SJSA1 (cell line): ENCODE measurements at regions not wholly inside any gene's neighbourhood (a gene's known extent, or its start where the extent isn't known, plus 50 kb on each side); places are given as distances from the start of the nearest gene placed in this dataset.

Experiments
- DNase-seq, 2 experiments: peaks; one replicate each; pipeline ENCODE4 v3.0.0-alpha.2; 2015 to 2020; ENCODE audit warnings: low spot score in 2 of 2, low read depth in 1 of 2
- H3K27ac ChIP-seq: fragments of 250-450 bp; sonication (Bioruptor Pico); 2 replicates; pipeline ENCODE4 v1.5.1; 2020; ENCODE audit warnings: mild to moderate bottlenecking, moderate library complexity
- H3K27me3 ChIP-seq: fragments of 250-450 bp; sonication (Bioruptor Pico); replicated peaks from 2 replicates; pipeline ENCODE4 v1.5.1; 2020; ENCODE audit warnings: mild to moderate bottlenecking, moderate library complexity
- H3K36me3 ChIP-seq: fragments of 250-450 bp; sonication (Bioruptor Pico); 2 replicates; pipeline ENCODE4 v1.5.1; 2020; ENCODE audit warnings: mild to moderate bottlenecking
- H3K4me1 ChIP-seq: fragments of 250-450 bp; sonication (Bioruptor Pico); replicated peaks from 2 replicates; pipeline ENCODE4 v1.6.1; 2021; ENCODE audit warnings: mild to moderate bottlenecking
- H3K4me3 ChIP-seq: fragments of 250-450 bp; sonication (Bioruptor Pico); 2 replicates; pipeline ENCODE4 v1.5.1; 2020; ENCODE audit warnings: mild to moderate bottlenecking
- H3K9me3 ChIP-seq: fragments of 250-450 bp; sonication (Bioruptor Pico); replicated peaks from 2 replicates; pipeline ENCODE4 v1.5.1; 2020; ENCODE audit warnings: mild to moderate bottlenecking

GRCh38 chr16:55107851-55108250, 177.2 kb downstream of the IRX5 start:
- Histone ChIP-seq H3K27ac (no peak overlapping the region), H3K36me3 (no peaks in the 10 kb centered on the region), H3K9me3 (no peaks in the 10 kb centered on the region), H3K4me1 (no peaks in the 10 kb centered on the region), H3K4me3 (no peak overlapping the region), H3K27me3 (no peaks in the 10 kb centered on the region)
- no peak for DNase-seq

- Histone ChIP-seq H3K36me3 (no peaks in the 10 kb centered on the region), H3K4me1 (peaks cover 14% of the 10 kb centered on the region), H3K27me3 (no peaks in the 10 kb centered on the region), H3K27ac (no peak overlapping the region), H3K4me3 (no peak overlapping the region), H3K9me3 (no peaks in the 10 kb centered on the region)
- no peak for DNase-seq
Observed at GRCh38 chr16:55113210-55113609, 182.5 kb downstream of the IRX5 start.

- no peak for DNase-seq
- no peaks in the 10 kb centered on the region for H3K9me3 ChIP-seq
- H3K4me1 ChIP-seq: peaks cover 14% of the 10 kb centered on the region
- no peaks in the 10 kb centered on the region for H3K36me3 ChIP-seq
- no peak overlapping the region for H3K27ac ChIP-seq
- no peaks in the 10 kb centered on the region for H3K27me3 ChIP-seq
- no peak overlapping the region for H3K4me3 ChIP-seq
Observed at GRCh38 chr16:55115506-55115905, 184.8 kb downstream of the IRX5 start.

- Histone ChIP-seq H3K27ac (peak overlapping the region; percentile 39; the same call in 1 of the 2 replicates), H3K36me3 (no peaks in the 10 kb centered on the region), H3K4me3 (no peak overlapping the region), H3K4me1 (peaks cover 14% of the 10 kb centered on the region), H3K27me3 (no peaks in the 10 kb centered on the region), H3K9me3 (no peaks in the 10 kb centered on the region)
- peak; percentile 73 to 76 for DNase-seq
Observed at GRCh38 chr16:55116165-55116920, 185.7 kb downstream of the IRX5 start.

- H3K9me3 ChIP-seq: no peaks in the 10 kb centered on the region
- H3K4me3 ChIP-seq: no peak overlapping the region
- H3K27ac ChIP-seq: no peak overlapping the region
- H3K36me3 ChIP-seq: no peaks in the 10 kb centered on the region
- no peak for DNase-seq
- no peaks in the 10 kb centered on the region for H3K27me3 ChIP-seq
- H3K4me1 ChIP-seq: peaks cover 14% of the 10 kb centered on the region
Observed at GRCh38 chr16:55118701-55119260, 188.1 kb downstream of the IRX5 start.

- H3K4me3 ChIP-seq: no peak overlapping the region
- no peaks in the 10 kb centered on the region for H3K27me3 ChIP-seq
- peaks cover 14% of the 10 kb centered on the region for H3K4me1 ChIP-seq
- no peak overlapping the region for H3K27ac ChIP-seq
- H3K9me3 ChIP-seq: no peaks in the 10 kb centered on the region
- no peaks in the 10 kb centered on the region for H3K36me3 ChIP-seq
- no peak for DNase-seq
Observed at GRCh38 chr16:55120408-55120807, 189.7 kb downstream of the IRX5 start.

- no peak overlapping the region for H3K27ac ChIP-seq
- H3K4me1 ChIP-seq: peaks cover 12% of the 10 kb centered on the region
- no peaks in the 10 kb centered on the region for H3K36me3 ChIP-seq
- no peaks in the 10 kb centered on the region for H3K9me3 ChIP-seq
- no peak overlapping the region for H3K4me3 ChIP-seq
- no peaks in the 10 kb centered on the region for H3K27me3 ChIP-seq
- DNase-seq: no peak
Observed at GRCh38 chr16:55120826-55121225, 190.2 kb downstream of the IRX5 start.

GRCh38 chr16:55123652-55124051, 193.0 kb downstream of the IRX5 start:
- DNase-seq: no peak
- Histone ChIP-seq H3K27me3 (no peaks in the 10 kb centered on the region), H3K4me1 (no peaks in the 10 kb centered on the region), H3K27ac (no peak overlapping the region), H3K9me3 (no peaks in the 10 kb centered on the region), H3K4me3 (no peak overlapping the region), H3K36me3 (no peaks in the 10 kb centered on the region)

- no peaks in the 10 kb centered on the region for H3K27me3 ChIP-seq
Observed at GRCh38 chr16:55125818-55126385, 195.2 kb downstream of the IRX5 start.

GRCh38 chr16:55126456-55126855, 195.8 kb downstream of the IRX5 start:
- H3K36me3 ChIP-seq: no peaks in the 10 kb centered on the region
- DNase-seq: no peak
- H3K27me3 ChIP-seq: no peaks in the 10 kb centered on the region
- no peak overlapping the region for H3K4me3 ChIP-seq
- no peaks in the 10 kb centered on the region for H3K4me1 ChIP-seq
- no peaks in the 10 kb centered on the region for H3K9me3 ChIP-seq
- H3K27ac ChIP-seq: no peak overlapping the region

More at GRCh38 chr16:55125818-55126385, 195.2 kb downstream of the IRX5 start:
- no peak for DNase-seq
- H3K4me3 ChIP-seq: no peak overlapping the region
- no peak overlapping the region for H3K27ac ChIP-seq
- H3K4me1 ChIP-seq: no peaks in the 10 kb centered on the region
- no peaks in the 10 kb centered on the region for H3K9me3 ChIP-seq
- no peaks in the 10 kb centered on the region for H3K36me3 ChIP-seq

- H3K36me3 ChIP-seq: no peaks in the 10 kb centered on the region
- H3K27ac ChIP-seq: no peak overlapping the region
- H3K27me3 ChIP-seq: no peaks in the 10 kb centered on the region
- H3K9me3 ChIP-seq: no peaks in the 10 kb centered on the region
- DNase-seq: no peak
- H3K4me1 ChIP-seq: no peaks in the 10 kb centered on the region
- no peak overlapping the region for H3K4me3 ChIP-seq
Observed at GRCh38 chr16:55130456-55130855, 193.5 kb upstream of the IRX6 start.

GRCh38 chr16:55130911-55131310, 193.1 kb upstream of the IRX6 start:
- H3K9me3 ChIP-seq: no peaks in the 10 kb centered on the region
- H3K36me3 ChIP-seq: no peaks in the 10 kb centered on the region
- H3K4me1 ChIP-seq: no peaks in the 10 kb centered on the region
- DNase-seq: no peak
- H3K27me3 ChIP-seq: no peaks in the 10 kb centered on the region
- H3K27ac ChIP-seq: no peak overlapping the region
- no peak overlapping the region for H3K4me3 ChIP-seq

- no peaks in the 10 kb centered on the region for H3K9me3 ChIP-seq
- DNase-seq: no peak
- no peak overlapping the region for H3K27ac ChIP-seq
- no peaks in the 10 kb centered on the region for H3K27me3 ChIP-seq
- H3K4me1 ChIP-seq: no peaks in the 10 kb centered on the region
- no peaks in the 10 kb centered on the region for H3K36me3 ChIP-seq
- H3K4me3 ChIP-seq: no peak overlapping the region
Observed at GRCh38 chr16:55133654-55134053, 190.3 kb upstream of the IRX6 start.

GRCh38 chr16:55136356-55137150, 187.4 kb upstream of the IRX6 start:
- Histone ChIP-seq H3K27ac (no peak overlapping the region), H3K4me3 (no peak overlapping the region)
- no peak for DNase-seq

More at GRCh38 chr16:55136356-55137150, 187.4 kb upstream of the IRX6 start:
- Histone ChIP-seq H3K36me3 (no peaks in the 10 kb centered on the region), H3K27me3 (no peaks in the 10 kb centered on the region), H3K4me1 (no peaks in the 10 kb centered on the region), H3K9me3 (no peaks in the 10 kb centered on the region)
